Gastrocnemius medialis (tissue), 4 donors: ENCODE measurements at regions not wholly inside any gene's neighbourhood (a gene's known extent, or its start where the extent isn't known, plus 50 kb on each side); places are given as distances from the start of the nearest gene placed in this dataset.

ENCODE experiments used
- CTCF ChIP-seq, 5 experiments: fragments of 450-650 bp in 3 of 5; fragments of 200-600 bp in 2 of 5; sonication (generic) in 2 of 5; IDR thresholded peaks in 4 of 5; conservative IDR thresholded peaks in 1 of 5; 1 replicate in 4 of 5; 2 replicates in 1 of 5; pipeline ENCODE4 v1.5.1; 2016 to 2019; ENCODE audit warnings: antibody characterized with exemption in 5 of 5, mild to moderate bottlenecking in 3 of 5, moderate library complexity in 3 of 5
- POLR2A ChIP-seq, 2 donors: fragments of 450-650 bp; IDR thresholded peaks; one replicate each; pipeline ENCODE4 v1.6.1; 2017; ENCODE audit warnings: antibody characterized with exemption in 2 of 2, mild to moderate bottlenecking in 2 of 2, moderate library complexity in 2 of 2

- TF ChIP-seq CTCF (IDR thresholded peaks at IDR 0.05 in 4 of 5, conservative IDR thresholded peaks at IDR 0.05 in 1 of 5) (no peak), POLR2A (IDR thresholded peaks at IDR 0.05) (no peak)
These were observed 875.7 kb upstream of the USP15 start for GRCh38 chr12:61384511-61384910.
